ENCODE measurements at regions not wholly inside any gene's neighbourhood (a gene's known extent, or its start where the extent isn't known, plus 50 kb on each side); places are given as distances from the start of the nearest gene placed in this dataset.

- no peak for DNase-seq (ENCODE audit: low read depth in 2 of 2)
Measured at GRCh38 chr4:111492496-111492895, 652.8 kb upstream of the FAM241A start.

GRCh38 chr4:111494471-111494870 lies 650.8 kb upstream of the FAM241A start:
- no peak for DNase-seq (ENCODE audit: low read depth in 2 of 2)

- DNase-seq (ENCODE audit: low read depth in 2 of 2), result no peak
Measured at GRCh38 chr4:111494971-111495370, 650.3 kb upstream of the FAM241A start.

- no peak for DNase-seq (ENCODE audit: low read depth in 2 of 2)
Measured at GRCh38 chr4:111499291-111499690, 646.0 kb upstream of the FAM241A start.

- no peak for DNase-seq (ENCODE audit: low read depth in 2 of 2)
Measured at GRCh38 chr4:111499706-111500105, 645.5 kb upstream of the FAM241A start.

- no peak for DNase-seq (ENCODE audit: low read depth in 2 of 2)
Measured at GRCh38 chr4:111500858-111501257, 644.4 kb upstream of the FAM241A start.

- DNase-seq (ENCODE audit: low read depth in 2 of 2), result no peak
Measured at GRCh38 chr4:111501946-111502345, 643.3 kb upstream of the FAM241A start.

GRCh38 chr4:111502626-111503025 lies 642.6 kb upstream of the FAM241A start:
- DNase-seq (ENCODE audit: low read depth in 2 of 2), result no peak

GRCh38 chr4:111506706-111507105 lies 638.5 kb upstream of the FAM241A start:
- no peak for DNase-seq (ENCODE audit: low read depth in 2 of 2)

GRCh38 chr4:111510535-111510934 lies 634.7 kb upstream of the FAM241A start:
- DNase-seq (ENCODE audit: low read depth in 2 of 2), result no peak

GRCh38 chr4:111512081-111512783 lies 633.0 kb upstream of the FAM241A start:
- DNase-seq (ENCODE audit: low read depth in 2 of 2), result no peak

- DNase-seq (ENCODE audit: low read depth in 2 of 2), result no peak
Measured at GRCh38 chr4:111519683-111520082, 625.6 kb upstream of the FAM241A start.

GRCh38 chr4:111530446-111530845 lies 614.8 kb upstream of the FAM241A start:
- DNase-seq (ENCODE audit: low read depth in 2 of 2), result no peak

GRCh38 chr4:111535792-111536191 lies 609.5 kb upstream of the FAM241A start:
- DNase-seq (ENCODE audit: low read depth in 2 of 2), result no peak

- DNase-seq (ENCODE audit: low read depth in 2 of 2), result no peak
Measured at GRCh38 chr4:111537165-111537564, 608.1 kb upstream of the FAM241A start.

GRCh38 chr4:111537871-111538270 lies 607.4 kb upstream of the FAM241A start:
- DNase-seq (ENCODE audit: low read depth in 2 of 2), result no peak

GRCh38 chr4:111540671-111541070 lies 604.6 kb upstream of the FAM241A start:
- no peak for DNase-seq (ENCODE audit: low read depth in 2 of 2)

GRCh38 chr4:111542056-111542455 lies 603.2 kb upstream of the FAM241A start:
- DNase-seq (ENCODE audit: low read depth in 2 of 2), result no peak

GRCh38 chr4:111546881-111547280 lies 598.4 kb upstream of the FAM241A start:
- DNase-seq (ENCODE audit: low read depth in 2 of 2), result no peak

- DNase-seq (ENCODE audit: low read depth in 2 of 2), result no peak
Measured at GRCh38 chr4:111556141-111556781, 589.0 kb upstream of the FAM241A start.

GRCh38 chr4:111556851-111557250 lies 588.4 kb upstream of the FAM241A start:
- DNase-seq (ENCODE audit: low read depth in 2 of 2), result no peak

GRCh38 chr4:111562826-111563225 lies 582.4 kb upstream of the FAM241A start:
- no peak for DNase-seq (ENCODE audit: low read depth in 2 of 2)

GRCh38 chr4:111572470-111572869 lies 572.8 kb upstream of the FAM241A start:
- no peak for DNase-seq (ENCODE audit: low read depth in 2 of 2)

- no peak for DNase-seq (ENCODE audit: low read depth in 2 of 2)
Measured at GRCh38 chr4:111573386-111573785, 571.9 kb upstream of the FAM241A start.
